ENCODE measurements at regions not wholly inside any gene's neighbourhood (a gene's known extent, or its start where the extent isn't known, plus 50 kb on each side); places are given as distances from the start of the nearest gene placed in this dataset.

DNA sequence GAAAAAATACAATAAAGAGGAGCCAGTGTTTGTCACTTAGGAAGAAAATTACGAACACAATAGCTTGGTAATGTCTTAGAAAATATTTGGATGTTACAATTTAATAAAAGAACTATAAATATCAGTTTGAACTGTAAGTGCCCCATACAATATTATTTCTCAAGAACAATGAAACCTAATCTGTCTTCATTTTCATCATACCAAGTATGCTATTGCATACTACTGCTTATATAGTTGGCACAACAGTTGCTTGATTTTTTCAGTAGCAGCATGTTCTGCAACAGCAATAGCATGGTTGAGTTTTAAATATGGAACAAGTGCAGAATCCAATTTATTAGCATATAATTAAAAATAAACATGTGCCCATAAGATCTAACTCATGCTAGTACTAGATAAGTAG lies 564.6 kb downstream of the C12orf50 start:
- intact Hi-C loops (cut with DNase I): no loop called here

DNA sequence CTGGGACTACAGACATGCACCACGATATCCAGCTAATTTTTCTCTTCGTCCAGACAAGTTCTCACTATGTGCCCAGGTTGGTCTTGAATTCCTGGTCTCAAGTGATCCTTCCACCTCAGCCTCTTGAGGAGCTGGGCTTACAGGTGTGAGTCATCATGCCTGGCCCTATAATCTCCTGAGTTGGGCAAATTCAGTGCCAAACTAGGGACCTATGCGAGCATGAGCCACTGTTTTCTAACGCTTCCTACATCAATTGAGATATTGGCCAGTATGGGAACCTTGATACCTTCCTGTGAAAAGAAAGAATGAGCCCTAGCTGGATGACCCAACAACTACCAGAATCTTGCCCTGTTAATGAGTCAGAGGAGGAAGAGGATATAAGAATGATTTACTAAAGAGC lies 585.2 kb downstream of the C12orf50 start:
- H3K36me3 ChIP-seq: no peaks in the 10 kb centered on the region
- H3K4me1 ChIP-seq: no peaks in the 10 kb centered on the region
- no peaks in the 10 kb centered on the region for H3K27me3 ChIP-seq
- no peak for DNase-seq
- H3K9me3 ChIP-seq: no peaks in the 10 kb centered on the region
- no peak for ATAC-seq
- no peak overlapping the region for H3K27ac ChIP-seq
- TF ChIP-seq, protein P1, sequence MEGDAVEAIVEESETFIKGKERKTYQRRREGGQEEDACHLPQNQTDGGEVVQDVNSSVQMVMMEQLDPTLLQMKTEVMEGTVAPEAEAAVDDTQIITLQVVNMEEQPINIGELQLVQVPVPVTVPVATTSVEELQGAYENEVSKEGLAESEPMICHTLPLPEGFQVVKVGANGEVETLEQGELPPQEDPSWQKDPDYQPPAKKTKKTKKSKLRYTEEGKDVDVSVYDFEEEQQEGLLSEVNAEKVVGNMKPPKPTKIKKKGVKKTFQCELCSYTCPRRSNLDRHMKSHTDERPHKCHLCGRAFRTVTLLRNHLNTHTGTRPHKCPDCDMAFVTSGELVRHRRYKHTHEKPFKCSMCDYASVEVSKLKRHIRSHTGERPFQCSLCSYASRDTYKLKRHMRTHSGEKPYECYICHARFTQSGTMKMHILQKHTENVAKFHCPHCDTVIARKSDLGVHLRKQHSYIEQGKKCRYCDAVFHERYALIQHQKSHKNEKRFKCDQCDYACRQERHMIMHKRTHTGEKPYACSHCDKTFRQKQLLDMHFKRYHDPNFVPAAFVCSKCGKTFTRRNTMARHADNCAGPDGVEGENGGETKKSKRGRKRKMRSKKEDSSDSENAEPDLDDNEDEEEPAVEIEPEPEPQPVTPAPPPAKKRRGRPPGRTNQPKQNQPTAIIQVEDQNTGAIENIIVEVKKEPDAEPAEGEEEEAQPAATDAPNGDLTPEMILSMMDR (IDR thresholded peaks at IDR 0.05): no peak
- intact Hi-C loops (cut with DNase I): no loop called here
- WGBS (ENCODE audit: insufficient coverage, low coverage, low lambda C conversion rate, missing lambda C conversion rate): 70% methylated on average over 3 of the region's 4 CpGs
- H3K4me3 ChIP-seq: no peak overlapping the region

More for the DNA sequence above, 564.6 kb downstream of the C12orf50 start:
- Histone ChIP-seq H3K4me1 (no peaks in the 10 kb centered on the region), H3K27ac (no peak overlapping the region), H3K9me3 (no peaks in the 10 kb centered on the region), H3K36me3 (no peaks in the 10 kb centered on the region), H3K27me3 (no peaks in the 10 kb centered on the region), H3K4me3 (no peak overlapping the region)
- WGBS (ENCODE audit: insufficient coverage, low coverage, low lambda C conversion rate, missing lambda C conversion rate): 58% methylated on average over 1 of the region's 1 CpG
- ATAC-seq (no peak), DNase-seq (no peak)
- TF ChIP-seq, protein P1 (IDR thresholded peaks at IDR 0.05): no peak
- no peak for TF ChIP-seq POLR2A (IDR thresholded peaks at IDR 0.05)

DNA sequence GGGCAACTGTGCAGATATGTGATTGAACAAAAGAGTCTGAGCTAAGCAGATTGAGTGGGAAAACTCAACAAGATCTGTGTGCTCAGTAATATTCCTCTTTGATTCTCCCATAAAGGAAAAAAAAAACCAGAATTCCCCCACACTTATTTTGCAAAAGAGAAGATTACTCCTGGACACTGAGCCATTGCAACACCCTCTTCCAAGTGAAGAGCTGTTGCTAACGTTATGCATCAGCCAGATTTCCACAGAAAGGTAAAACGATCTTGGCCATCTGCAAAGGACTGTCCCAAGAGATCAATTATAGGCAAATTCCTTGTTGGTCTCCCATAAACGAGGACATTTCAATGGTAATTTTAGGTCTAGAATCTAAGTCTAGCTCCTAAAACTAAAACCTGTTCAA lies 587.7 kb downstream of the C12orf50 start:
- TF ChIP-seq, protein P1 (IDR thresholded peaks at IDR 0.05): no peak
- TF ChIP-seq POLR2A (IDR thresholded peaks at IDR 0.05): no peak
- no peaks in the 10 kb centered on the region for H3K9me3 ChIP-seq

DNA sequence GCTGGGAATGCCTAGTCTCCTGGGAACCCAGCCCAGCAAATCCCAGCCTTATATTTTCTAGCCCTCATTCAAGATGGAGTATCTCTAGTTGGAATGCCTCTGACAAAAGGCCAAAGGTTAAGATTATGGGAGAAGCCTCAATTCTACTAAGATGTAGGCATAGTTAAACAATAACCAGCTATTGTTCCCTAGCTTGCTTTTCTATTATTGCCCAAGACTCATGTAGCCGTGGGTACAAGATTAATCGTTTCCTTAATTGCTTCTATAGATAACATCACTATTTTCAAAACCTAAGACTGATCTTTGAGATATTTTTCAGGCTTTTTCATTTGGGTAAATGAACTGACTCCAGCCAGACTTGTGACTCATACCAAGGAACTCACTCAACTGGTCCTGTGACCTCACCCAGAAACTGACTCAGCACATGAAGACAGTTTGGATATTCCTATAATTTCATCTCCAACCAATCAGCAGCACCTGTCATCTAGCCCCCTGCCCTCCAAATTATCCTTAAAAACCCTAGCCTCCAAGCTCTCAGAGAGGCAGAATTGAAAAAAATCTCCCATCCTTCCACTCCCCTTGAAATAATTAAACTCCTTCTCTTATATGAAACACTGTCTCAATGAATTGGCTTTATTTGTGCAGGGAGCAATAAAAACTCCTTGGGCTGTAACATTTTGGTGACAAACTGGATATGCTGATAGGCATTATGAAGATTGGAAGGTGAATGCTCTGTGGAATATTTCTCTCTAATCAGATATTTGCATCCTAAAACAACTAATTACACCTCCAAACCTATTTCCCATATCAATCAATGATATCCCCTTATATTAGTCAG lies 589.0 kb downstream of the C12orf50 start:
- no peak for DNase-seq
- H3K27ac ChIP-seq: no peak overlapping the region

More for the DNA sequence above, 587.7 kb downstream of the C12orf50 start:
- no peaks in the 10 kb centered on the region for H3K36me3 ChIP-seq
- no peak for DNase-seq
- H3K4me1 ChIP-seq: no peaks in the 10 kb centered on the region
- WGBS (ENCODE audit: insufficient coverage, low coverage, low lambda C conversion rate, missing lambda C conversion rate): 32% methylated on average over 3 of the region's 3 CpGs
- no peak overlapping the region for H3K4me3 ChIP-seq
- intact Hi-C loops (cut with DNase I): no loop called here
- H3K27me3 ChIP-seq: no peaks in the 10 kb centered on the region
- ATAC-seq: no peak
- H3K27ac ChIP-seq: no peak overlapping the region

More for the DNA sequence above, 589.0 kb downstream of the C12orf50 start:
- 11% methylated on average over 2 of the region's 2 CpGs for WGBS (ENCODE audit: insufficient coverage, low coverage, low lambda C conversion rate, missing lambda C conversion rate)
- intact Hi-C loops (cut with DNase I): no loop called here
- Histone ChIP-seq H3K4me1 (no peaks in the 10 kb centered on the region), H3K4me3 (no peak overlapping the region), H3K36me3 (no peaks in the 10 kb centered on the region), H3K9me3 (no peaks in the 10 kb centered on the region), H3K27me3 (no peaks in the 10 kb centered on the region)
- TF ChIP-seq, protein P1 (IDR thresholded peaks at IDR 0.05): no peak
- TF ChIP-seq POLR2A (IDR thresholded peaks at IDR 0.05): no peak
- no peak for ATAC-seq
